ENCODE measurements at regions not wholly inside any gene's neighbourhood (a gene's known extent, or its start where the extent isn't known, plus 50 kb on each side); places are given as distances from the start of the nearest gene placed in this dataset.

DNA sequence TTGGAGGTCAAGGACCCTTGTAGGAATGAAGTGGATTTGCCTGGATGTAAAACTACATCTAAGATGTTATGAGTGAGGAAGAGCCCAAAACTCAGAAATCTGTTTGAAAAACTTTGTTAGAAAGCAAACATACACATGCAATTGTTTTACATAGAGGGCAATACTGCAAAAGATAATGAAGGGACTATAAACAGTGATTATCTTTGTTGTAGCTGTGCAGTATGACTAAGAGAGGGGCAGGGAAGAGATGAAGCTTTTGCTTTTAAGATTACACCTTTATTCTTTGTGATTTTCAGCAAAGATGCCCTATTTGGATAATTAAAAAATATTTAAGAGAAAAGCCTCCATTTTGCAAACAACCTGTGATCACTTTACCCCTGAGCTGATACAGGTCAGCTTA is 839.9 kb upstream of the RBFOX1 start:
- DNase-seq = no peak

DNA sequence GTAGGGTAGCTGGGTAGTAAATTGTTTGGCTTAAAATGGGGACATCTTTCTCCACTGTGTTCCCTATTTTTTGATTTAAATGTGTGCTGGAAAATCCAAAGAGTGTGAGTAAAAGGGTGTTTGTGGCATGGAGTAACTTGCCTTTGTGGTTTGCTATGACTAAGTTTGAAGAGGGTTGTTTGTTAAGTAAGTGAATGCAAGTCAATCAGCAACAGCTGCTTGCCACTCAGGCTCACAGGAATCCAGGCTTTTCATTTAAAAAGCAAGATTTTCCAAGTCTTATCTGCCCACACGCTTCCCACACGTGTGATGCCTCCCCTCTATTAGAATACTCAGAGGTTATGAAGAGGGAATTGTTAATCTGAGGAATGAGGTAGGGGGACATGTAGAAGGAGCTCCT is 847.7 kb upstream of the RBFOX1 start:
- DNase-seq = no peak

GRCh38 chr16:6484081-6484480 is 848.6 kb upstream of the RBFOX1 start:
- DNase-seq = no peak

GRCh38 chr16:6483469-6484033 is 849.1 kb upstream of the RBFOX1 start:
- DNase-seq = peak; percentile 21

- no peak for DNase-seq
These were observed 849.8 kb upstream of the RBFOX1 start for GRCh38 chr16:6482696-6483468.

DNA sequence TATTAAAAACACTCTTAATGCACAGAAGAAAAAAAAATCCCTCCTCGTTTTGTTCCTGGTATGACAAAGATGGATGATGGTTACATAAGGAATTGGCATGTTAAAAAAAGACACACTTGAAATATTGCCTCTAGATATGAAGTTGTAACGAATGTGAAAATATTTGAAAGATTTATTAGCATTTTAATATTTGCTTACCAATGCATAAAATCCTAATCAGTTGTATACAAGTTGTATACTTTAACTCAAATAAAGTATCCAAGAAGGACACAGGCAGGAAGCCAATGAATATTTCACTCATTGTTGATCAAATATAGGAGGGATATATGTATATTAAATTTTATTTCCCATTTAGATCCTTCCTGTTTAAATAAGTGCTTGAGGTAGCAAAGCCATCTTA is 850.8 kb upstream of the RBFOX1 start:
- DNase-seq = no peak

DNA sequence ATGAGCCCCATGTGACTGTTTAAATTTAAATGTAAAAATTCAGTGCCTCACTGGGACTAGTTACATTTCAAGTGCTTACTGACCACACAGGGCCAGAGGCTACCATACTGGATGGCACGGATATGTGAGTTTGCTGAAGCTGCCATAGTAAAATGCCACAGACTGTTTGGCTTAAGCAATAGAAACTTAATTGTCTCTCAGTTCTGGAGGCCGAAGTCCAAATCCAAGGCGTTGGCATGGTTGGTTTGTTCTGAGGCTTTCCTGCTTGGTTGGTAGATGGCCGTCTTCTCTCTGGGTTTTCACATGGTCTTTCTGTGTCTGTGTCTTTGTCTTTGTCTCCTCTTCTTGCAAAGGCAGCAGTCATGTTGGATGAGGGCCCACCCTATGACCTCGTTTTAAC is 878.9 kb upstream of the RBFOX1 start:
- DNase-seq = no peak

- DNase-seq = no peak
These were observed 885.4 kb upstream of the RBFOX1 start for GRCh38 chr16:6447021-6447790.

DNA sequence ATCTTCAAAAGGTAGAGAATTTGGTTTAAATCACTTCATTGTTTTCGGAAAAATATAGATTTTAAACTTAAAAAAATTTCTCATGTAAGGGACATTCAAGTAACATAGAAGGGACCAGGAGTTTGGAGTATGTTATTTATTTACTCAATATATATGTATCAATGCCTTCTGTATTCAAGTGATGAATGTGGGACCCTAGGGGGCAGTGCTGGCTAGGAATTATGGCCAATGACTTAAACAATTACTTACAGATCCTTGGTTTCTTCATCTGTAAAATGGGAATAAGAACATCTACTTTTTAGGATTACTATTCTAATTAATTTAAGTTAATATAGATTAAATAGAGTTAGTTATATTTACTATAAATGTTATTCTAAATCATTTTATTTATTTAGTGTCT is 886.3 kb upstream of the RBFOX1 start:
- DNase-seq = no peak

DNA sequence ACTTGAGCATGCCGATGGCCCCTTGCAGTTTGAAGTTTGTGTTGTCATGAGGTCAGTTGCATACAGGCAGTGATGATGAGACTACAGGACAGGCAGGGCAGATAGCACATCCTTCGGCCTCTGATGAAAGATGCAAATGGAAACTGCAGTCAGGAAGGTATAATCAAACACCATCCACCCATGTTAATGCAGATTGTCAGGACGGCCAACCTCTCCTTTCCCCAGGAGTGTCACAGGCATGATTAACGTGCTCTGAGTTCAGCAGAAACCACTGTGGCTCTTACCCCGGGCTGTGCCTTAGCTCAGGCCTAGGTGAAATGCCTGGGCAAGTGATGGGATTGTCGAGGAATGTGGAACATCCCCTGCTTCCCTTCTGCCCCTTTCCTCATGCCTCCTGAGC is 893.5 kb upstream of the RBFOX1 start:
- DNase-seq = no peak

DNA sequence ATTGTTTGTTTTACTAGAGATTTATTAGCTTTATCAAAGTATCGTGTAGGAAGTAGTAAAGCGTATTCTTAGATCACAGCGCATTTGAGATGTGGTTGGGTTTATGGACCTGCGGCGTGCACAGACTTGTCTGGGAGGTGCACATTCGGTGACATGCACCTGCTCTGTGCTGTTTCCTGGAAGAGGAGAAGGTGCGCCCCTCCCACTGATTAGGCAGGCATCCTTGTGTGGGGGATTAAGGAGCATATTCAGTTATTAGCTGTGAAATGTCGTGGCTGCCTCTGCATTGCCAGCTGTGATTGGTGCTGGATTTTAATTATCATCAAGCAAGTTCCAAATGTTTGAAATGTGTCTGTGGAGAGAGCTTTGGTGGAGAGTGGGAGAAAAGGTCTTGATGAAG is 903.8 kb upstream of the RBFOX1 start:
- no peak for DNase-seq

DNA sequence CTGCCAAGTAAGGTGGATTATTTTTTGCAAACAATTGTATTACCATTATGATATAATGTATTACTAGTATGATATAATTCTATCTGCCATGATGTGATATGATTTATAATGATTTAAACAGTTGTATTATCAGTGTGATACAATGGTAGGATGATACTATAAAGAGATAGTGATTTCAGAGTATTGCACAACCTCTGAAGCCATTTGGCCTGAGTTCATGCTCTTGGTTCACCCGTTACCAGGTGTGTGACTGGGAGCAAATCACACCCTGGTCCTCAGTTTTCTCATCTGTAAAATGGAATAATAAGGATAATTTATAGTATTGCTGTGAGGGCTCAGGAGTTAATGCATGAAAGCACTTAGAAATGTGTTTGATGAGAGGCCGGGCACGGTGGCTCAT is 905.0 kb upstream of the RBFOX1 start:
- no peak for DNase-seq

- DNase-seq = no peak
These were observed 925.0 kb upstream of the RBFOX1 start for GRCh38 chr16:6407596-6407995.

- DNase-seq = no peak
These were observed 926.6 kb upstream of the RBFOX1 start for GRCh38 chr16:6406028-6406427.

GRCh38 chr16:6382924-6383459 is 949.7 kb upstream of the RBFOX1 start:
- DNase-seq = no peak

DNA sequence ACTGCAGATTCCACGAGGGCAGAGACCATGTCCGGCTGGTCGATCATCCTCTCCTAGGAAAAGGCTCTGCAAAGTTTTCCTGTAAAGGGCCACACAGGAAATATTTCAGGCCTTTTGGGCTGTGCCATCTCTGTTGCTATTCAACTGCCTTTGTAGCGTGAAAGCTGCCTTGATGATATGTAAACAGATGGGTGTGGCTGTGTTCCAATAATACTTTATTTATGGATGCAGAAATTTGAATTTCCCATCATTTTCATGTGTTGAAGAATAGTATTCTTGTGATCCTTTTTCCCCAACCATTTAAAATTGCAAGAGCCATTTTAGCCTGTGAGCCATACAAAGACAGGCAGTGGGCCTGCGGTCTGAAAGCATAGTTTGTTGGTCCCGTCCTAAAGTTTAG is 950.7 kb upstream of the RBFOX1 start:
- DNase-seq = no peak

- DNase-seq = no peak
These were observed 954.7 kb upstream of the RBFOX1 start for GRCh38 chr16:6377956-6378355.

DNA sequence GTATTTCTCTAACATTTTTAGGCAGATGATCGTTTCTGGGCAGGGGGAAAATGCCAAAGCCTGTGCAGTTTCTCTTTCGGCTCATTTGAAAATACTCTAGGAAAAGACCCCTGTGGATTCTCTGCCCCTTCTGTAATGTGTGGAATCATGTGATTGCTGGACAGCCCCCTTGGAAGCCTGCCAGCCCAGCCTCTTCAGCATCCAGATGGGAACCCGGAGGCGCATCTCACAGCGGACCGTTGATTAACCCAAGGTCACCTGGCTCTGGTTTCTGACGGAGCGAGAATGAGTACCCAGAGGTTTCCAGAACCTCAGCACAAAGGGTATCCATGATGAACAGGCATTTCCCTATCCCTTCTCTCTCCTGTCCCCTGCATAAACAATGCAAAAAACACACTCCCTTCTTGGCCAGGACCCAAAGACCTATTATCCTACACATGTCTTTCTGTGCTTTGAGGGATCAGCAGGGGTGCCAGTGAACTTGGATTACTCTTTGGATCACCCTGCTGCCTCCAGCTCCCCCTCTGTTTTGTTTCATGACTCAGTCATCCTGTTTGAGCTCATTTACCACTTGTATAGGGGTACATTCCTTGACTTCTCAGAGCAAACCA is 957.1 kb upstream of the RBFOX1 start:
- DNase-seq = peak; percentile 51

DNA sequence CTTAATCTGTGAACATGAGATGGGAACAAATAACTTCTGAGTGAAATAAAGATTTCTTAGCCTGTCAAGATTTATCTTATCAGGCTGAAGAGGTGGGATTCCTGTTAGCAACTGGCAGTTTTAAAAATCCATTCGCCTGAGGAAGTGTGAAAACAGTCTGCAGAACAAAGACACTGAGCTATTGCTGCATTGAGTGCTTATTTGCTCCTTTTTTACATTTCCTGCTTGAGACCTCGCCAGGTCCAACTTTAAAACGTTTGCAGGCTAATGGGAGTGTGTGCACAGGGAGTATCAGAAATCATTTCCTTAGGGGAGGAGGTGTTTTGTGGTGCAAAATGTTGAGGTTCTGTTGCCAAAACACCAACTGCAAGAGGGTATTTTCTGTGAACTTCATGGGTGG is 957.8 kb upstream of the RBFOX1 start:
- DNase-seq = no peak

- no peak for DNase-seq
These were observed 967.8 kb upstream of the RBFOX1 start for GRCh38 chr16:6364846-6365245.

DNA sequence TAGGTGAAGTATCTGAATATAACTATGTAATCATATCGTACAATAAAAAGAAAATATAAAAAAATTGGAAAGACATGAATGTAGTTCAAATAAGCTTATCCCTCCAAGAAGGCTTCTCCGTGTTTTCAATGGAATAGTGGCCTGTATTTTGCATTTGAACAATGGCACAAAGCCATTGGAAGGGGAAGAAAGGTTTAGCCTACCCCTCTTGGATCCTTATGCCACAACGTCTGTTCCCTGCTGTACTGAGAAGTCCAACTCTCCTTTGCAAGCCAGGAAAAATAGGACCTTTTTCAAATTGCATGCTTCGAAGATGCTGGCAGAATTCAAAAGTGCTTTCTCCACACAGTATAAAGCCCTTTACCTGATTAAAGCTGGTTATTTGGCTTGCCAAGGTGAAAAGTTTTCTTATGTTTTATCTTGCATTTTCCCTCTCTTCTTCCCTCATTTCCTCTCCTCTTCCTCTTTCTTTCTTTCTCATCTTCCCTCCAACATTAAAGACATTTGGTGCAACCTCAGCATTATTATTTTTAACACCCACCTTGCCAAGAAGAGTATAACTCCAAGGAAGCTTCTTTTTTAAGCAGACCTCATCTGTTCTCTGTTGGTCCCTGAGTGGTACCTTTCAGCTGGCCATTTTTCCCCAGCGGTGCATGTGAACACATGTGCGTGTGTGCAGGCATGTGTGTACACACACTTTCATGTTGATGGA is 968.6 kb upstream of the RBFOX1 start:
- DNase-seq = no peak

DNA sequence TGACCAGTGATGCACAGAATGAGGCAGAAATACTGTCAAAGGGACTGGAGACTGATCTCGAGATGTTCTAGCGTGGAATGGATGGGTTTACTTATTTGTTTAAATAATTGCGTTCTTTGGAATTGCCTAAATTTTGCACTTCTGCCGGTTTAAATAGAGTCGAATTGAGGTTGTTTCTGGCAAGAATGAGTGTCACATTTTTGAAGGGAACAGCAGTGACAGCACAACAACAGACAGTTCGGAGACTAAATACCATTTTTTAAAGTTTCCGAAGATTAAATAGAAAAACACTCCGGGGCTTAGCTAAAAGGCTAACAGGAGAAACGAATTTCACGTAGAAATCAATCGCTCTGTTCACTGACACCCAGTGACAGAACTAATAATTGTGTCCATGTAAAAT is 969.2 kb upstream of the RBFOX1 start:
- DNase-seq = no peak

- no peak for DNase-seq
These were observed 970.3 kb upstream of the RBFOX1 start for GRCh38 chr16:6362321-6362720.

All from right hindlimb (tissue), 1 donor.